Spleen (tissue), 7 donors: ENCODE measurements at regions not wholly inside any gene's neighbourhood (a gene's known extent, or its start where the extent isn't known, plus 50 kb on each side); places are given as distances from the start of the nearest gene placed in this dataset.
"Not testable (repeated sequence)": the region's sequence is repeated elsewhere in the genome, so short reads cannot be mapped to it uniquely, and the experiment has no call there.

Experiments used
- POLR2A ChIP-seq, 3 donors: fragments of 450-650 bp; IDR thresholded peaks; one replicate each; pipeline ENCODE4 v1.5.1; 2017; ENCODE audit warnings: antibody characterized with exemption in 3 of 3, mild to moderate bottlenecking in 1 of 3
- POLR2AphosphoS5 ChIP-seq, 3 donors: sonication (generic); formaldehyde crosslinking; IDR thresholded peaks; one replicate each; pipeline ENCODE4 v1.5.1; 2017; ENCODE audit warnings: antibody characterized with exemption in 3 of 3
- TF ChIP-seq, protein P1 (sequence below), 11 experiments: fragments of 200-600 bp in 7 of 11; fragments of 450-650 bp in 4 of 11; sonication (generic) in 4 of 11; IDR thresholded peaks in 8 of 11; conservative IDR thresholded peaks in 3 of 11; 1 replicate in 7 of 11; 2 replicates in 4 of 11; pipeline versions ENCODE4 v1.4.0 to v1.8.0; 2016 to 2021; ENCODE audit warnings: antibody characterized with exemption in 11 of 11, inconsistent platforms in 4 of 11, mild to moderate bottlenecking in 1 of 11
- donor health status: DM: no; HTN: no; CAD: no; lungs with moderate emphysema.
- donor health status: DM: no; HTN: no; CAD: no.
- donor health status: DM: no; HTN: no; CAD: no.

DNA sequence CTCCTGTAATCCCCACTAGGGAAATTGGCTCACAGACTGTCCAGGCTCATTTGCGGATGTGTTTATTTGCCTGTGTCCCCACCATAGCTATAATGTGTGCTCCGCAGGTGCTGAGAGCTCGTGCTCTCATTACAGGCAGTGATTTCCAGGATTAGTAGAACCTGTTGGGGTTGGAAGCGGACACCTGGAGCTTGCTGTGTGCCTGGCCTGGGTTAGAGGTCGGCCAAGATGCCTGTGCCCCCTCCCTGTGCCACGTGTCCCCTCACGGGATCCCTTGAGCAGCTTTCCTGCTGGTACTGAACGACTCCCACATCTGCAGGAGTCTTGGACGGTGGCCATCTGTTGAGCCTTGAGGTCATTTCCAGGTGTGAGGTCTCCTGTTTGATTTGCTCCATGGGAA is 52.7 kb upstream of the TAMM41 start:
- TF ChIP-seq POLR2AphosphoS5, POLR2A (IDR thresholded peaks at IDR 0.05): not testable (repeated sequence)
- TF ChIP-seq, protein P1, sequence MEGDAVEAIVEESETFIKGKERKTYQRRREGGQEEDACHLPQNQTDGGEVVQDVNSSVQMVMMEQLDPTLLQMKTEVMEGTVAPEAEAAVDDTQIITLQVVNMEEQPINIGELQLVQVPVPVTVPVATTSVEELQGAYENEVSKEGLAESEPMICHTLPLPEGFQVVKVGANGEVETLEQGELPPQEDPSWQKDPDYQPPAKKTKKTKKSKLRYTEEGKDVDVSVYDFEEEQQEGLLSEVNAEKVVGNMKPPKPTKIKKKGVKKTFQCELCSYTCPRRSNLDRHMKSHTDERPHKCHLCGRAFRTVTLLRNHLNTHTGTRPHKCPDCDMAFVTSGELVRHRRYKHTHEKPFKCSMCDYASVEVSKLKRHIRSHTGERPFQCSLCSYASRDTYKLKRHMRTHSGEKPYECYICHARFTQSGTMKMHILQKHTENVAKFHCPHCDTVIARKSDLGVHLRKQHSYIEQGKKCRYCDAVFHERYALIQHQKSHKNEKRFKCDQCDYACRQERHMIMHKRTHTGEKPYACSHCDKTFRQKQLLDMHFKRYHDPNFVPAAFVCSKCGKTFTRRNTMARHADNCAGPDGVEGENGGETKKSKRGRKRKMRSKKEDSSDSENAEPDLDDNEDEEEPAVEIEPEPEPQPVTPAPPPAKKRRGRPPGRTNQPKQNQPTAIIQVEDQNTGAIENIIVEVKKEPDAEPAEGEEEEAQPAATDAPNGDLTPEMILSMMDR (IDR thresholded peaks at IDR 0.05 in 8 of 11, conservative IDR thresholded peaks at IDR 0.05 in 3 of 11) = not testable (repeated sequence)
